Activated CD4-positive, CD25-positive, alpha-beta regulatory T cell treated with anti-CD3 and anti-CD28 coated beads, Interleukin-2, amount 50 U/mL, for 24 hours (primary cell): ENCODE measurements at regions not wholly inside any gene's neighbourhood (a gene's known extent, or its start where the extent isn't known, plus 50 kb on each side); places are given as distances from the start of the nearest gene placed in this dataset.

Experiments
- ATAC-seq, 2 donors: fragments of 150-1000 bp; cut with Tn5 transposase; one replicate each; pipeline ENCODE4 v1.10.0; 2021; ENCODE audit warnings: mild to moderate bottlenecking in 1 of 2, moderate library complexity in 1 of 2

- no peak for ATAC-seq
These were observed 841.9 kb upstream of the HS3ST1 start for GRCh38 chr4:12270546-12270945.

DNA sequence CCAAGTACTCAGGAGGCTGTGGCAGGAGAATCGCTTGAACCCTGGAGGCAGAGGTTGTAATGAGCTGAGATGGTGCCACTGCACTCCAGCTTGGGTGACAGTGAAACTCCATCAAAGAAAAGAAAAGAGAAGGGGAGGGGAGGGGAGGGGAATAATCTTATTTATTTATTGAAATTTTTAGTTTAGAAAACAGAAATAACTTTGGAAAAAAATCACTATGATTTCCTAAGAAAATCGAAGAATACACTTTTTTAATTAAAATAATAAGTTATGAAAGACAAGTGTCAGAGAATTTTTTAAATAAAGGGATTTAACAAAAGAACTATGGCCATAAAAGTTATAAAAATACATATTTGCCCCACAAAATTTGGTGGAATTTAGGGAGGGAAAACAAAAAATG, 836.9 kb upstream of the HS3ST1 start:
- no peak for ATAC-seq

- no peak for ATAC-seq
These were observed 831.8 kb upstream of the HS3ST1 start for GRCh38 chr4:12260453-12260852.

DNA sequence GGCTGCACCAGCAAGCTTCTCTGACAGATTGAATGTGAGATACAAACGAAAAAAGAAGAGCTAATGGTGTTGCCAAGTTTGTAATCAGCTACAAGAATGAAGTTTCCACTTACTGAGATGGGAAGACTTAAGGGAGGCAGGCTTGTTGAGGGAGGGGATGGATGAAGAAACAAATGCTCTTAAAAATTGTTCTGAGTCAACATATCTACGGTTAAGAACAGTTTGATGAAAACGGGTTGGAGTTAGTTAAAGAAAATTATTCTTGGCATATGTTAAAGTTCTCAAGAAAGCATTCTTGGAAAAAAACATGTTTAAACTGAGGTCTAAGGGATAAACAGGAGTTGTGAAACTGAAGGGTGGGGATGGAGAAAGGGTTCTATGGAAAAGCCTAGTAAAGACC, 816.3 kb upstream of the HS3ST1 start:
- ATAC-seq, result no peak

DNA sequence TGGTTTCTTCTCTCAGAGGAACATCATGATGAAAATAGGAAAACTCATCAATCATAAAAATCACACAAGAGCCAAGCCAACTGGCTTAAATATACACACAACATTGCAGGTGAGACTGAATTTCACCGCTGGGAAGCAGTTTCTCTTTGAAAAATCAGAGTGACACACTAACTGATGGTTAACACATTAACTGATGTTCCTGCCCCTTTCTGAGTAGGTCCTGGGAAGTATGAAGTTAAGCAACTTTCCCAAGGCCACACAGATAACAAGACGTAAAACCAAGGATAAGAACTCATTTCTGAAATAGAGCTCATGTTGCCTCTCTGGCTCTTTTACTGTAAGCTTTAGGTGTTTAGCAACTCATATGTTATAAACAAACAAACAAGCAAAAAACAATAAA, 813.7 kb upstream of the HS3ST1 start:
- ATAC-seq, result no peak

- ATAC-seq, result no peak
These were observed 811.4 kb upstream of the HS3ST1 start for GRCh38 chr4:12239897-12240636.

GRCh38 chr4:12231098-12231497, 802.4 kb upstream of the HS3ST1 start:
- ATAC-seq, result no peak

GRCh38 chr4:12221031-12221430, 792.3 kb upstream of the HS3ST1 start:
- no peak for ATAC-seq

GRCh38 chr4:12211636-12212035, 782.9 kb upstream of the HS3ST1 start:
- ATAC-seq, result no peak

- no peak for ATAC-seq
These were observed 778.7 kb upstream of the HS3ST1 start for GRCh38 chr4:12207396-12207795.

GRCh38 chr4:12206091-12206490, 777.4 kb upstream of the HS3ST1 start:
- no peak for ATAC-seq

DNA sequence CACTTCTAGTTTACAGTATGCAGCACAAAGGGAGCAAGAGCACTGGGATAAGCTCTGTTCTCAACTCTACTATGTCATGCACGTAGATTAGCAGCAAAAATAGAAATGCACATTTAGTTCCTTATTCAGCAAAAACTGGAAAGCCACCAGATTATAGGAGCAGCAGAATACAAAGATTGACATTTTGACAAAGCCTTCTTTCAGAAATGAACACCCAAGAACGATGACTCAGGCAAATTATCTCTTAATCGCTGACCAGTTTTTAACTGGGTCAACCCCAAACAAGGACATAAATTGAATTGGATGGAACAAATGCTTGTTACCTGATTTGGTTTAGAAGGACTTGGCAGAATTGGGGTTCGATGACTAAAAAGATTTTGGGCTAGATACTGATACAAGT, 775.3 kb upstream of the HS3ST1 start:
- ATAC-seq, result no peak

- no peak for ATAC-seq
These were observed 771.5 kb upstream of the HS3ST1 start for GRCh38 chr4:12200226-12200625.

DNA sequence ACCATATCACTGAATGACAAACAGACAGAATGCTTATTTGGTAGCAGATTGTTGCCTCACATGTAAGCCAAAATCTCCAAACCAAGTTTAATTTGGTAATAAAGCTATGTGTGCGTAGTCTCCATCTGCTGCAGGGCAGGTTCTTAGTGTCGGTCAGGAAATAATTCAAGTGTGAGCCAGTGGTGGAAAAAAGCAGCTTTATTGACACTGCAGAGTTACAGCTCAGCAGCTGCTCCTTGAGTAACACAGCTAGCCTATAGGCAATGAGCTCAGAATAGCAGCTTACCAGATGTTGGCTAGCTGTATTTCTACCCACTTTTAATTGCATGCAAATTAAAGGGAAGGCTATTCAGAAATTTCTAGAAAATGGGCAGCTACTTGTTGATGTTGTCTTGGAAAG, 757.8 kb upstream of the HS3ST1 start:
- ATAC-seq, result no peak

GRCh38 chr4:12178614-12179610, 750.2 kb upstream of the HS3ST1 start:
- ATAC-seq, result no peak

- no peak for ATAC-seq
These were observed 748.7 kb upstream of the HS3ST1 start for GRCh38 chr4:12177416-12177815.

DNA sequence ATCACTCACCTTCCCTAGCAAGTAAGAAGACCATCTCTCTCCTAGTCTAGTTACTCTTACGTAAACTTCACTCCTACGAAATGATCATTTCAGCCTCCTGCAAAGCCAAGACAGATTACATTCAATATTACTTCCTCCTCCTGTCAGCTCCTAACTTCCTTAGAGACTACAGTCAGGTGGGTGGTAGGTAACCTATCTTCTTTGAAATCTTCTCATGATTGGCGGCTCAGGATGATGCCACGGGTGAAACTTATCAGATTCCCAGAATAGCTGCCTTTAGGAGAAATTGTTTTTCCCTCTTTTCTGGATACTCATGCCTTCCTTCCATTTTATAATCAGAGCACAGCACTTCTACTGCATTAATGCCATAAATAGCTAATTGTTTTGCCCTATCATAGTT, 744.8 kb upstream of the HS3ST1 start:
- no peak for ATAC-seq

GRCh38 chr4:12172198-12172973, 743.7 kb upstream of the HS3ST1 start:
- ATAC-seq, result no peak

DNA sequence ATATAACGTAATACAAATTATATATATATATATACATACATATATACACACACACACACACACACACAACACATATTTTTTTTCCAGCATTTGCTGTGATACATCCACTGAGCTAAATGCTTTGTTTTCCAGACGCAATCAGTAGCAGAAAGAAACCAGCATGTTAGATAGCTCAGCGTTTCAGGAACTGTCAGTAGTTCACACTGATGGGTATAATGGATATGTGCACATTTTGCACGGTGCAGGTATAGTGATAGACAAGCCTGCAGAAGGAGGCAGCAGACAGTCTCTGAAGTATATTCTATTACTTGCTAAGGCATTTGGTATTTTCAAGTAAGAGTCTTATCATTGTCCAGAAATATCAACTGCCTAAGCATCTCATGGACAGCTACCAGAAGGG, 741.6 kb upstream of the HS3ST1 start:
- ATAC-seq, result no peak

GRCh38 chr4:12165616-12166015, 736.9 kb upstream of the HS3ST1 start:
- no peak for ATAC-seq

- ATAC-seq, result no peak
These were observed 717.6 kb upstream of the HS3ST1 start for GRCh38 chr4:12146339-12146738.

GRCh38 chr4:12145768-12146167, 717.1 kb upstream of the HS3ST1 start:
- ATAC-seq, result no peak

DNA sequence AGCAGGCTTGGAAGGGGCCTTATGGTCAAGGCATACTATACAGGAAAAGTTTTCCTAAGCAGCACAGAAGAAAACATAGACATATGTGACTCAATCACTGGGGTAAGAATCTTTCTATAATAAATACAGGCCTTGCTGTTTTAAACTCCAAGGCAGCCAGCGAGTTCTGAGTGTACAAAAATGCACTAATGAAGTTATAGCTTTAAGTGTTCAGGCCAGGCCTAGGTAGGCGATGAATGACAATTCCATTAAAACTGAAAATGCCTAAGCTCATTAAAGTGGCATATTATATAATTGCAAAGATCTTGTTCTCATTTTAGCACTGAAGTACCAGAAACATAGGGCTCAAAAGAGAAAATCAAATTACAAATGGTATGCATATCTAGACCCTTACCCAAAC, 716.4 kb upstream of the HS3ST1 start:
- no peak for ATAC-seq
